ELF-1 (cell line): ENCODE measurements at regions not wholly inside any gene's neighbourhood (a gene's known extent, or its start where the extent isn't known, plus 50 kb on each side); places are given as distances from the start of the nearest gene placed in this dataset.
"Not testable (repeated sequence)": the region's sequence is repeated elsewhere in the genome, so short reads cannot be mapped to it uniquely, and the experiment has no call there.

Experiments used
- DNase-seq: peaks from one replicate; pipeline ENCODE4 v3.0.0-alpha.2; 2016; ENCODE audit warnings: low read depth, low spot score

DNA sequence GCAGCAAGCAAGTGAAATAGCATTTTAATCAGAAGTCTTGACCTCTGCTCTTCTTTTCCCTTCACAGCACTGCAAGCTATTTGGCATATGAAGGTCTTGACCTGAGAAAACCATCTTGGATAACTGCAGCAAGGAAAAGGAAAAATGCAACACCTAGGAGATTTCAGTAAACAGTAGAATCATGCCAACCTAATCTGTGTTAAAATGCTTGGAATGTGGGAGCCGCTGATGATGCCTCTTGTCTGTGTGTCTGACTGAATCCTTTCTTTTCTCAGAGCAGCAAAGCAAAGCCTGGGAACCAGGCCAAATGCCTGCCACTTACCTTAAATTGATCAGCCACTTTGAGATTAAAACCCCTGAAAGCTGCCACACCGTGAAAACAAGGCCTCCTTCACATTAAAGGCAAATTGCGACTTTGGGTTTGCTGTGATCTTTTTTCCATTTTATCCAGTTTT lies 80.4 kb upstream of the CDK6 start:
- peak; percentile 80 for DNase-seq

DNA sequence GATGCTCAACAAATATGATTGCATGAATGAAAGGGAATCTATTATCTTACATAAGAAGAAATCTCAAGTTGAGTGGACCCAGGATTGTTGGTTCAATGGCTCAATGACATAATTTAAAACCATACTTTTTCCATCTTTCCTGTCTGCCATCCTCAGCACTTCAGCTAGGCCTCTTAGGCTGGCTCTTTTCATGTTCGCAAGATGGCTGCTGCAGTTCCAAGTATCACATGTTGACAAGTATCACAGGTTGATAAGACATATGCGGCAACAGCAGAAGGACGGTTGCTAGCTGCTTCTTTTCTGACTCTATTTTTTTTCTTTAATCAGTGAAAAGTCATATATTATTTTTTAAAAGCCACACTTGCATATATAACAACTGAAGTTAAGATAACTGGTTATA lies 79.0 kb upstream of the CDK6 start:
- DNase-seq: no peak

DNA sequence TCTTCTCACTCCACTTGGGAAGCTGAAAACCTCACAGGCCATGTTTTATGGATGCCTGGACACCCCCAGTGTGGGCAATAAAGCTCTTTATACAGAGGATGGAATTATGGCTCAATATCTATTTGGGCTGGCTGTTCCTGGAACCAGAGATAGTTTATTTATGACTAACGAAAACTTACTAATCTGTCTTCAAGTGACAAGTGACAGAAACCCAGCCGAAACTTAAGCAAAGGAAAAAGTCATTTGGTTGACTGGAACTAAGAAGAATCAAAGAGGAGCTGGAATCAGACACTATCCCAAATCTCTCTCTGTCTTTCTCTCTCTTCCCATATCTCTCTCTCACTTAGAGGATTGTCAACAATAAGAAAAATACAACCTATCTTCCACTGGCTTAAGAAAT lies 78.3 kb upstream of the CDK6 start:
- DNase-seq: no peak

DNA sequence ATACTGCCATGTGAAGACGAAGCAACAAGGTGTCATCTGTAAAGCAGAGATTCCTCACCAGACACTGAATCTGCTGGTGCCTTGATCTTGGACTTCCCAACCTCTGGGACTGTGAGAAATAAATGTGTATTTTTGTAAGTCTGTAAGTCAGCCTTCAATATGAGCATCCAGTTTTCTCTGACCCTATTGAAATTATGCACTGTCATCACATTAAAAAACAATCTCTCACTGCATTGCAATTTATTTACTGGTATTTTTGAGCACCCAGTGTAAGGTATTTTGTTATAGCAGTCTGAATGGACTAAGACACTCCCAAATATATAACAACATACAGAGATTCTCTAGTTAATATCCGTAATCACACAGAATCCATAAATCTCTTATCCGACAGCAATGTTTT lies 77.5 kb upstream of the CDK6 start:
- no peak for DNase-seq

DNA sequence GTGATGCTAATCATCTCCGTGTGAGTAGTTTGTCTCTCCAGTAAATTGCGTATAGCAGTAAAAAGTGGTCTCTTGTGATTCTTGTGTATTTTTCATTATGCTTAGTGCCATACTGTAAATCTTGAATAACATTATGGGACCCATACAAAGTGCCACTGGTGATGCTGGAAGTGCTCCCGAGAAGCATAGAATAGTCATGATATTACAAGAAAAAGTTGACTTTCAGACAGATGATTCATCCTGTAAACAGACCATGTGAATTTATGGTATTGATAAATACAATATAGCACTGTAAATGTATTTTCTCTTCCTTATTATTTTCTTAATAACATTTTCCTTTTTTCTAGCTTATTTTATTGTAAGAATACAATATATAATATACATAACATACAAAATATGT lies 74.6 kb upstream of the CDK6 start:
- no peak for DNase-seq

DNA sequence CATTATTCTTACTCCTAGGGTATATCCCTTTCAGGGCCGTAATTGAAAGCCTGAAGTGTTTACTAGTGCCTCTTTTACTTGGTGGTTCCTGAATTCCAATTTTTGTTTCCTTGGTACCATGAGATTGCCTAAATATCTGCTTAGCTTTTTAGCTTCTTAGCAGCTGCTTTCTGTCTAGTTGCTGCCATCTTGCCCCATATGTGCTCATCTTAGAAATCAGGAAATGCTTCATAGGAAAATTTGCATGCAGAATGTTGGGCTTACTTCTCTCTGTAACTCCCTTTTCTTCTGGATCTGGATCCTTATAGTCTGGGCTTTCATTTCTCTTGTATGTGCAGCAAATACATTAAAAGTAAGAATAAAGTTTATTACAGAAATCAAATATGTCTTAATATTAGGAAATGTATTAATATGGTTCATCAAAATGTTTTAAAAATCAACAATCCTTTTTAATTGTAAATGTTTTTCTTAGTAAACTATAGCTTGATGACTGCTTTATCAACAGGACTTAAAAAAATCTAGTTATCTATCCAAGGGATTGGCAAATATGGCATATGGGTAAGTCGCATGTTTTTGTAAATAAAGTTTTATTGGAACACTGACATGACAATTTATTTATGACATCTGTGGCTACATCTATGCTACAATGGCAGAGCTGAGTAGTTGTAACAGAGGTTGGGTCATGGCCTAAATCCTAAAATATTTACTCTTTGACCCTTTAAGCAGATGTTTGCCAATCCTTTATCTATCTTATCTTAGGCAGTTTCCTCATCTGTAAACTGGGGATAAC lies 73.5 kb upstream of the CDK6 start:
- DNase-seq: no peak

DNA sequence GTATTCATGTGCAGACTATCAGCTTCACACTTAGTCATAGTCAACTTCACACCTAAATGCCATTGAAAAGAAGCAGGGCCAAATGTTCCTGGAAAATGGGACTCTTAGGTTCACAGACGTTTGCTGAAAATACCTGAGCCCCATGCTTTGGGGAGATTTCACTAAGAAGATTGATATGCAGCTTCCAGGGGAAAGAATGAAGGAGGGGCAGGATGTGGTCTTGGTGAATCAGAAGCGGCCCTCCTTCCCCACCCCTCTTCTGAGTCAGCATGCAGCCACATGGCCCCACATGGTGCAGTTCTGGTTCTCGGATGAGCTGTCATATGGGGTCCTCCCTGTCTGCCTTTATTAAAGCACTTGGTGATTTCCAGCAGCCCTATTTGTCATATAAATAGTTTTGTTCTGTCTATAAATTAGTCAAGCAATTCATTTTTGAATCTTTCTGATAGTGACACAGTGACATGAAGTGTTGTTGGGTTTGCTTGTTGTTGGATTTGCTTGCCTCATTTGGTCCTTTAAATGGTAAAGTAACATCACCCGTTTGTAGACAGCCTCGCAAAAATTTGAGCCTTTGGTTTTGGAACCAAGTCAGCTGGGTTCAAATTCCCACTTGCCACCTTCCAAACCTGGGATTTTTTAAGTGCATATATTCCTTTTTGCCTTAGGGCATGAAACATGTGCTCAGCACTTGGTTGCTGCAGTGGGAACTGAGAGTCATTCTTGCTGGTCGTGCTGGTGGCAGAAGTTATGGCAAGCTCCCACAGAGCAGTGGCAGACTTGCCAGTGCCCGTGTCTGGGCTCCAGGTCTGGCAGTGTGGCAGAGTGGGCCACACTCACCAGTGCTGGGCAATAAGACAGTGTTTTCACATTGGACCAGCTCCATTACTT lies 68.1 kb upstream of the CDK6 start:
- DNase-seq: peak; percentile 67

DNA sequence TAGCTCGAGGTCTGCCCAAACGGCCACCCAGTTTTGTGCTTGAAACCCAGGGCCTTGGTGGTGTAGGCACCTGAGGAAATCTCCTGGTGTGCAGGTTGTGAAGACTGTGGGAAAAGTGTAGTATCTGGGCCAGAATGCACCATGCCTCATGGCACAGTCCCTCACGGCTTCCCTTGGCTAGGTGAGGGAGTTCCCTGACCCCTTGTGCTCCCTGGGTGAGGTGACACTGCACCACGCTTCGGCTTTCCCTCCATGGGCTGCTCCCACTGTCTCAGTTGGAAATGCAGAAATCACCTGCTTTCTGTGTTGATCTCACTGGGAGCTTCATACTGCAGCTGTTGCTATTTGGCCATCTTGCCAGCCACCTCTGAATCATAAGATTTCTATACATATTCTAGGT lies 62.4 kb upstream of the CDK6 start:
- DNase-seq: no peak

DNA sequence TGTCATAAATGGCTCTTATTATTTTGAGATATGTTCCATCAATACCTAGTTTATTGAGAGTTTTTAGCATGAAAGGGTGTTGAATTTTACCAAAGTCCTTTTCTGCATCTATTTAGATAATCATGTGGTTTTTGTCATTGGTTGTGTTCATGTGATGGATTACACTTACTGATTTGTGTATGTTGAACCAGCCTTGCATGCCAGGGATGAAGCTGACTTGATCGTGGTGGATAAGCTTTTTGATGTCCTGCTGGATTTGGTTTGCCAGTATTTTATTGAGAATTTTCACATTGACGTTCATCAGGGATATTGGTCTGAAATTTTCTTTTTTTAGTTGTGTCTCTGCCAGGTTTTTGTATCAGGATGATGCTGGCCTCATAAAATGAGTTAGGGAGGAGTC lies 58.5 kb upstream of the CDK6 start:
- not testable (repeated sequence) for DNase-seq

DNA sequence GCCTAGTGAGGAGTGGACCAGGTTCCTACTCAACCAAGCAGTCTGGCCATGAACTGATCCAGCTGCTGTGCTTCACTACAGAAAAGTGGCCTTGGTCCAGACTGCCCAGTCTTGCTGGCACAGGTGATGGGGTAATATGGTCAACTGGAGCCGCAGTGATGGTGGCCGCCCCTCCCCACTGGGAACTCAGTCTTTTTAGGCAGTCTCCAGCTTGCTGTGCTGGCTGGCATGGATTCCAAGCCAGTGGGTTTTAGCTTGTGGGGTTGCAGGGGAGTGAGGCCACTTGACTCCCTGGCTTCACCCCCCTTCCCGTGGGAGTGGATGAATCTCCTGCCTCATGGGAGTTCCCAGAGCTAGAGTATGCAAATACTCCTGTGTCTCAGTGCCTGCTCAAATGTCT lies 52.7 kb upstream of the CDK6 start:
- no peak for DNase-seq
